ENCODE measurements at regions not wholly inside any gene's neighbourhood (a gene's known extent, or its start where the extent isn't known, plus 50 kb on each side); places are given as distances from the start of the nearest gene placed in this dataset.
A peak's percentile ranks its signal among the peaks of the same experiment; 100 is the strongest.

DNA sequence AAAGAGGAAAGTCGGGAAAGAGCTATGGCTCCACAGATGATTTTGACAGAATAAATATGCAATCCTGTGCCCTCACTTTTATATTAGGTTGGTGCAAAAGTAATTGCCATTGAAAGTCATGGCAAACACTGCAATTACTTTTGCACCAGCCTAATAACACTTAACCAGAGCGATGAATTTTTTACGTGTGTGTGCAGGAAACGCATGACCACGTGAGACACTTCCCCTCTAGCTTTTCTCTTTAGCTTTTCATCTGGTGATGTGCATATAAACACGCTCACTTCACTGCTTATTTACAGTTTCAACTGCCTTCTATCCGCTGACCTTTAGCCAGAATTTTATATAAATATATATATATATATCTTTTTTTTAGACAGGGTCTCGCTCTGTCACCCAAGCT lies 216.3 kb upstream of the PSMD7 start (continued):
- TF ChIP-seq, protein P1, sequence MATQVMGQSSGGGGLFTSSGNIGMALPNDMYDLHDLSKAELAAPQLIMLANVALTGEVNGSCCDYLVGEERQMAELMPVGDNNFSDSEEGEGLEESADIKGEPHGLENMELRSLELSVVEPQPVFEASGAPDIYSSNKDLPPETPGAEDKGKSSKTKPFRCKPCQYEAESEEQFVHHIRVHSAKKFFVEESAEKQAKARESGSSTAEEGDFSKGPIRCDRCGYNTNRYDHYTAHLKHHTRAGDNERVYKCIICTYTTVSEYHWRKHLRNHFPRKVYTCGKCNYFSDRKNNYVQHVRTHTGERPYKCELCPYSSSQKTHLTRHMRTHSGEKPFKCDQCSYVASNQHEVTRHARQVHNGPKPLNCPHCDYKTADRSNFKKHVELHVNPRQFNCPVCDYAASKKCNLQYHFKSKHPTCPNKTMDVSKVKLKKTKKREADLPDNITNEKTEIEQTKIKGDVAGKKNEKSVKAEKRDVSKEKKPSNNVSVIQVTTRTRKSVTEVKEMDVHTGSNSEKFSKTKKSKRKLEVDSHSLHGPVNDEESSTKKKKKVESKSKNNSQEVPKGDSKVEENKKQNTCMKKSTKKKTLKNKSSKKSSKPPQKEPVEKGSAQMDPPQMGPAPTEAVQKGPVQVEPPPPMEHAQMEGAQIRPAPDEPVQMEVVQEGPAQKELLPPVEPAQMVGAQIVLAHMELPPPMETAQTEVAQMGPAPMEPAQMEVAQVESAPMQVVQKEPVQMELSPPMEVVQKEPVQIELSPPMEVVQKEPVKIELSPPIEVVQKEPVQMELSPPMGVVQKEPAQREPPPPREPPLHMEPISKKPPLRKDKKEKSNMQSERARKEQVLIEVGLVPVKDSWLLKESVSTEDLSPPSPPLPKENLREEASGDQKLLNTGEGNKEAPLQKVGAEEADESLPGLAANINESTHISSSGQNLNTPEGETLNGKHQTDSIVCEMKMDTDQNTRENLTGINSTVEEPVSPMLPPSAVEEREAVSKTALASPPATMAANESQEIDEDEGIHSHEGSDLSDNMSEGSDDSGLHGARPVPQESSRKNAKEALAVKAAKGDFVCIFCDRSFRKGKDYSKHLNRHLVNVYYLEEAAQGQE (IDR thresholded peaks at IDR 0.05; ENCODE audit: unreplicated experiment): no peak
- TF ChIP-seq ZNF331 (CRISPR knock-in tag; IDR thresholded peaks at IDR 0.05; ENCODE audit: low read depth) (no peak), CREB1 (CRISPR knock-in tag; IDR thresholded peaks at IDR 0.05; ENCODE audit: low read depth) (no peak), NANOG (IDR thresholded peaks at IDR 0.05; ENCODE audit: borderline replicate concordance) (no peak), POLR2AphosphoS5 (IDR thresholded peaks at IDR 0.05; ENCODE audit: low read depth) (no peak), EZH2phosphoT487 (IDR thresholded peaks at IDR 0.05; ENCODE audit: unreplicated experiment) (no peak)
- TF ChIP-seq, protein P2, sequence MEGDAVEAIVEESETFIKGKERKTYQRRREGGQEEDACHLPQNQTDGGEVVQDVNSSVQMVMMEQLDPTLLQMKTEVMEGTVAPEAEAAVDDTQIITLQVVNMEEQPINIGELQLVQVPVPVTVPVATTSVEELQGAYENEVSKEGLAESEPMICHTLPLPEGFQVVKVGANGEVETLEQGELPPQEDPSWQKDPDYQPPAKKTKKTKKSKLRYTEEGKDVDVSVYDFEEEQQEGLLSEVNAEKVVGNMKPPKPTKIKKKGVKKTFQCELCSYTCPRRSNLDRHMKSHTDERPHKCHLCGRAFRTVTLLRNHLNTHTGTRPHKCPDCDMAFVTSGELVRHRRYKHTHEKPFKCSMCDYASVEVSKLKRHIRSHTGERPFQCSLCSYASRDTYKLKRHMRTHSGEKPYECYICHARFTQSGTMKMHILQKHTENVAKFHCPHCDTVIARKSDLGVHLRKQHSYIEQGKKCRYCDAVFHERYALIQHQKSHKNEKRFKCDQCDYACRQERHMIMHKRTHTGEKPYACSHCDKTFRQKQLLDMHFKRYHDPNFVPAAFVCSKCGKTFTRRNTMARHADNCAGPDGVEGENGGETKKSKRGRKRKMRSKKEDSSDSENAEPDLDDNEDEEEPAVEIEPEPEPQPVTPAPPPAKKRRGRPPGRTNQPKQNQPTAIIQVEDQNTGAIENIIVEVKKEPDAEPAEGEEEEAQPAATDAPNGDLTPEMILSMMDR (conservative IDR thresholded peaks at IDR 0.05; ENCODE audit: low read depth in 2 of 2): no peak

DNA sequence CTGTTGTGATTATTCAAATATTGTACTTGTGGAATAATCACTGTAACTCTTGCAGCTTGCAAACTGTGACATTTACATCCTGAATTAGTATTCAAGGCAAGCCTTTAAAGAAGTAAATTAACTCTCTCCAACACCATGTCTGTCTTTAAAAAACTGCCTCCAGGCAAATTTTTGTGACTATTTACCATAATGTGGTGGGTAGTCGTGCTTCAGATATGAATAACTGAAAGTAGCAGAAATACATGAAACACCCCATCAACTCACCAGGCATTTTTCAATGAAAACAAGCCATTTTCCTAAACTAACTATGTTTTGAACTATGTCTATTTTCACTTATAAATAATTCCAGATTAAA lies 217.4 kb upstream of the PSMD7 start:
- Mint-ChIP-seq H3K36me3 (ENCODE audit: low read depth) (peaks cover 16% of the 10 kb centered on the region), H3K27ac (no peak overlapping the region), H3K27me3 (ENCODE audit: insufficient read depth, low read depth, poor library complexity) (no peaks in the 10 kb centered on the region), H3K9me3 (peaks cover 21% of the 10 kb centered on the region), H3K4me3 (no peak overlapping the region), H3K4me1 (peaks cover 20% of the 10 kb centered on the region)
- Histone ChIP-seq H4K20me1 (replicated peaks; ENCODE audit: insufficient read depth) (no peaks in the 10 kb centered on the region), H3K4me2 (0 out of 2 replicates have a peak overlapping the region, but pooled peaks have one; percentile 17), H3K27me3 (ENCODE audit: insufficient read depth) (no peaks in the 10 kb centered on the region), H3K4me3 (no peak overlapping the region), H3K4me1 (ENCODE audit: insufficient read depth) (0 out of 2 replicates have a peak, but pooled peaks cover 19% of the 10 kb centered on the region), H3K79me2 (replicated peaks; ENCODE audit: insufficient read depth) (no peaks in the 10 kb centered on the region), H3K27ac (ENCODE audit: low read depth) (no peak overlapping the region), H2AFZ (no peak overlapping the region), H3F3A (replicated peaks; ENCODE audit: low read depth) (no peaks in the 10 kb centered on the region), H3K9me2 (ENCODE audit: insufficient read depth) (no peaks in the 10 kb centered on the region), H3K36me3 (ENCODE audit: insufficient read depth) (peaks cover 11% of the 10 kb centered on the region)
- DNase-seq (ENCODE audit: low spot score) (no peak), ATAC-seq (no peak)
- TF ChIP-seq ZNF114 (CRISPR knock-in tag; IDR thresholded peaks at IDR 0.05) (no peak), EZH2phosphoT487 (IDR thresholded peaks at IDR 0.05; ENCODE audit: unreplicated experiment) (no peak), NANOG (IDR thresholded peaks at IDR 0.05; ENCODE audit: borderline replicate concordance) (no peak), EZH2 (IDR thresholded peaks at IDR 0.05; ENCODE audit: low read depth, unreplicated experiment) (no peak), CREB1 (CRISPR knock-in tag; IDR thresholded peaks at IDR 0.05; ENCODE audit: low read depth) (no peak), POLR2AphosphoS5 (IDR thresholded peaks at IDR 0.05; ENCODE audit: low read depth) (no peak), JUNB (IDR thresholded peaks at IDR 0.05; ENCODE audit: unreplicated experiment) (no peak), STAT1 (IDR thresholded peaks at IDR 0.05; ENCODE audit: unreplicated experiment) (no peak)
- TF ChIP-seq, protein P3, sequence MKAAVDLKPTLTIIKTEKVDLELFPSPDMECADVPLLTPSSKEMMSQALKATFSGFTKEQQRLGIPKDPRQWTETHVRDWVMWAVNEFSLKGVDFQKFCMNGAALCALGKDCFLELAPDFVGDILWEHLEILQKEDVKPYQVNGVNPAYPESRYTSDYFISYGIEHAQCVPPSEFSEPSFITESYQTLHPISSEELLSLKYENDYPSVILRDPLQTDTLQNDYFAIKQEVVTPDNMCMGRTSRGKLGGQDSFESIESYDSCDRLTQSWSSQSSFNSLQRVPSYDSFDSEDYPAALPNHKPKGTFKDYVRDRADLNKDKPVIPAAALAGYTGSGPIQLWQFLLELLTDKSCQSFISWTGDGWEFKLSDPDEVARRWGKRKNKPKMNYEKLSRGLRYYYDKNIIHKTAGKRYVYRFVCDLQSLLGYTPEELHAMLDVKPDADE (IDR thresholded peaks at IDR 0.05): no peak
- TF ChIP-seq, protein P2 (conservative IDR thresholded peaks at IDR 0.05; ENCODE audit: low read depth in 2 of 2): no peak
- TF ChIP-seq, protein P1 (IDR thresholded peaks at IDR 0.05; ENCODE audit: unreplicated experiment): no peak
